ENCODE measurements at regions not wholly inside any gene's neighbourhood (a gene's known extent, or its start where the extent isn't known, plus 50 kb on each side); places are given as distances from the start of the nearest gene placed in this dataset.

- H3K4me2 ChIP-seq (ENCODE audit: extremely low read depth, insufficient read depth, low read length): no peak overlapping the region
- H3K27ac ChIP-seq (ENCODE audit: insufficient read depth, low read length): no peak overlapping the region
- no peak overlapping the region for H3K9ac ChIP-seq (ENCODE audit: insufficient read depth, low read length)
- H2AFZ ChIP-seq (ENCODE audit: low read length): no peak overlapping the region
- TF ChIP-seq CTCF (conservative IDR thresholded peaks at IDR 0.05 in 1 of 2, IDR thresholded peaks at IDR 0.05 in 1 of 2; ENCODE audit: low read depth in 1 of 2, low read length in 2 of 2) (no peak), EZH2 (IDR thresholded peaks at IDR 0.05; ENCODE audit: low read length, missing control alignments) (no peak)
- no peak overlapping the region for H3K4me3 ChIP-seq (replicated peaks in 1 of 4; ENCODE audit: control extremely low read depth in 1 of 4, insufficient read depth in 1 of 4, low read depth in 3 of 4, low read length in 4 of 4)
- no peaks in the 10 kb centered on the region for H3K79me2 ChIP-seq (ENCODE audit: control insufficient read depth, insufficient read depth, low read length)
- H3K27me3 ChIP-seq (ENCODE audit: control insufficient read depth, insufficient read depth, low read length): no peaks in the 10 kb centered on the region
- no peaks in the 10 kb centered on the region for H3K9me3 ChIP-seq (ENCODE audit: control insufficient read depth, insufficient read depth, low read depth, low read length)
- H3K4me1 ChIP-seq (ENCODE audit: control insufficient read depth, extremely low read depth, insufficient read depth, low read length): no peaks in the 10 kb centered on the region
- no peaks in the 10 kb centered on the region for H3K36me3 ChIP-seq (ENCODE audit: control insufficient read depth, insufficient read depth, low read length)
- H4K20me1 ChIP-seq (ENCODE audit: control insufficient read depth, extremely low read depth, insufficient read depth, low read length): no peaks in the 10 kb centered on the region
- no peak for DNase-seq (ENCODE audit: low read depth in 2 of 2)
These were observed 123.3 kb upstream of the B3GAT1 start for GRCh38 chr11:134535029-134536025.

- Histone ChIP-seq H4K20me1 (ENCODE audit: control insufficient read depth, extremely low read depth, insufficient read depth, low read length) (no peaks in the 10 kb centered on the region), H3K27me3 (ENCODE audit: control insufficient read depth, insufficient read depth, low read length) (no peaks in the 10 kb centered on the region), H3K79me2 (ENCODE audit: control insufficient read depth, insufficient read depth, low read length) (no peaks in the 10 kb centered on the region), H3K27ac (ENCODE audit: insufficient read depth, low read length) (no peak overlapping the region), H3K4me2 (ENCODE audit: extremely low read depth, insufficient read depth, low read length) (no peak overlapping the region), H3K9ac (ENCODE audit: insufficient read depth, low read length) (no peak overlapping the region), H3K9me3 (ENCODE audit: control insufficient read depth, insufficient read depth, low read depth, low read length) (no peaks in the 10 kb centered on the region), H3K4me3 (replicated peaks in 1 of 4; ENCODE audit: control extremely low read depth in 1 of 4, insufficient read depth in 1 of 4, low read depth in 3 of 4, low read length in 4 of 4) (no peak overlapping the region), H3K4me1 (ENCODE audit: control insufficient read depth, extremely low read depth, insufficient read depth, low read length) (no peaks in the 10 kb centered on the region), H2AFZ (ENCODE audit: low read length) (no peak overlapping the region), H3K36me3 (ENCODE audit: control insufficient read depth, insufficient read depth, low read length) (no peaks in the 10 kb centered on the region)
- TF ChIP-seq EZH2 (IDR thresholded peaks at IDR 0.05; ENCODE audit: low read length, missing control alignments) (no peak), CTCF (conservative IDR thresholded peaks at IDR 0.05 in 1 of 2, IDR thresholded peaks at IDR 0.05 in 1 of 2; ENCODE audit: low read depth in 1 of 2, low read length in 2 of 2) (no peak)
- no peak for DNase-seq (ENCODE audit: low read depth in 2 of 2)
These were observed 121.5 kb upstream of the B3GAT1 start for GRCh38 chr11:134533511-134533910.

- Histone ChIP-seq H3K36me3 (ENCODE audit: control insufficient read depth, insufficient read depth, low read length) (no peaks in the 10 kb centered on the region), H3K4me3 (replicated peaks in 1 of 4; ENCODE audit: control extremely low read depth in 1 of 4, insufficient read depth in 1 of 4, low read depth in 3 of 4, low read length in 4 of 4) (no peak overlapping the region), H3K79me2 (ENCODE audit: control insufficient read depth, insufficient read depth, low read length) (no peaks in the 10 kb centered on the region), H3K9ac (ENCODE audit: insufficient read depth, low read length) (no peak overlapping the region), H3K27me3 (ENCODE audit: control insufficient read depth, insufficient read depth, low read length) (no peaks in the 10 kb centered on the region), H3K4me2 (ENCODE audit: extremely low read depth, insufficient read depth, low read length) (no peak overlapping the region), H4K20me1 (ENCODE audit: control insufficient read depth, extremely low read depth, insufficient read depth, low read length) (no peaks in the 10 kb centered on the region), H3K4me1 (ENCODE audit: control insufficient read depth, extremely low read depth, insufficient read depth, low read length) (no peaks in the 10 kb centered on the region), H2AFZ (ENCODE audit: low read length) (no peak overlapping the region), H3K9me3 (ENCODE audit: control insufficient read depth, insufficient read depth, low read depth, low read length) (no peaks in the 10 kb centered on the region), H3K27ac (ENCODE audit: insufficient read depth, low read length) (no peak overlapping the region)
- no peak for TF ChIP-seq EZH2 (IDR thresholded peaks at IDR 0.05; ENCODE audit: low read length, missing control alignments)
- DNase-seq (ENCODE audit: low read depth in 2 of 2): no peak
These were observed 120.9 kb upstream of the B3GAT1 start for GRCh38 chr11:134532921-134533421.
